ENCODE measurements at regions not wholly inside any gene's neighbourhood (a gene's known extent, or its start where the extent isn't known, plus 50 kb on each side); places are given as distances from the start of the nearest gene placed in this dataset.

DNA sequence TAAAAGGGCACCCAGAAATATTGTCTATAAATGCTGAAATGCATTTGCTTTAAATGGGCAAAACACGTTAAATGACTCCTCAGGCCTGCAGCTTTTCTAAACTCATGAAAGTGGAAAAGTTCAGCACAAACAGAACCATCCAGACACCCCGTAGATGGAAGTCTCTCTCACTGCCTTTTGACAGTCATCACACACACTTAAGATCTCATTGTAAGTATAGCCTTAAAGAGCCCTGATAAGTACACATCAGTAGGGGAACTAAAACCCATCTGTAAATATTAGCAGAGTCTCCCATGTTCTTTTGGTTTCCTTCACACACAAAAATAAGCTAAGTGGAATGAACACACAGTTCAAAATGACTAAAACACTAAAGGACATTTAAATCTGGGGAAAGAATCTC lies 166.7 kb downstream of the LTN1 start:
- TF ChIP-seq HDGF (IDR thresholded peaks at IDR 0.05; ENCODE audit: borderline replicate concordance) (no peak), L3MBTL2 (conservative IDR thresholded peaks at IDR 0.05) (no peak), SUZ12 (IDR thresholded peaks at IDR 0.05) (no peak), FOXK2 (IDR thresholded peaks at IDR 0.05) (no peak), ZNF384 (IDR thresholded peaks at IDR 0.05) (no peak), TARDBP (IDR thresholded peaks at IDR 0.05) (no peak), ELF4 (IDR thresholded peaks at IDR 0.05) (no peak), ARNT (IDR thresholded peaks at IDR 0.05) (no peak), NFRKB (IDR thresholded peaks at IDR 0.05) (no peak)
- TF ChIP-seq, protein P1, sequence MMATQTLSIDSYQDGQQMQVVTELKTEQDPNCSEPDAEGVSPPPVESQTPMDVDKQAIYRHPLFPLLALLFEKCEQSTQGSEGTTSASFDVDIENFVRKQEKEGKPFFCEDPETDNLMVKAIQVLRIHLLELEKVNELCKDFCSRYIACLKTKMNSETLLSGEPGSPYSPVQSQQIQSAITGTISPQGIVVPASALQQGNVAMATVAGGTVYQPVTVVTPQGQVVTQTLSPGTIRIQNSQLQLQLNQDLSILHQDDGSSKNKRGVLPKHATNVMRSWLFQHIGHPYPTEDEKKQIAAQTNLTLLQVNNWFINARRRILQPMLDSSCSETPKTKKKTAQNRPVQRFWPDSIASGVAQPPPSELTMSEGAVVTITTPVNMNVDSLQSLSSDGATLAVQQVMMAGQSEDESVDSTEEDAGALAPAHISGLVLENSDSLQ (IDR thresholded peaks at IDR 0.05) = no peak

All from HEK293T (cell line).